ENCODE measurements at regions not wholly inside any gene's neighbourhood (a gene's known extent, or its start where the extent isn't known, plus 50 kb on each side); places are given as distances from the start of the nearest gene placed in this dataset.

- no peak for DNase-seq
These were observed 140.0 kb downstream of the ADAMTS15 start for GRCh38 chr11:130588471-130588870.

GRCh38 chr11:130592056-130592455, 143.6 kb downstream of the ADAMTS15 start:
- no peak for DNase-seq

GRCh38 chr11:130593064-130593463, 144.6 kb downstream of the ADAMTS15 start:
- no peak for DNase-seq

GRCh38 chr11:130598433-130598832, 150.0 kb downstream of the ADAMTS15 start:
- no peak for DNase-seq

GRCh38 chr11:130599073-130599654, 150.7 kb downstream of the ADAMTS15 start:
- DNase-seq: no peak

- no peak for DNase-seq
These were observed 151.7 kb downstream of the ADAMTS15 start for GRCh38 chr11:130600139-130600538.

GRCh38 chr11:130600616-130601015, 152.2 kb downstream of the ADAMTS15 start:
- DNase-seq: no peak

- DNase-seq: no peak
These were observed 152.7 kb downstream of the ADAMTS15 start for GRCh38 chr11:130601141-130601540.

GRCh38 chr11:130601764-130602460, 153.5 kb downstream of the ADAMTS15 start:
- no peak for DNase-seq

GRCh38 chr11:130602641-130603334, 154.3 kb downstream of the ADAMTS15 start:
- DNase-seq: no peak

GRCh38 chr11:130603335-130603906, 155.0 kb downstream of the ADAMTS15 start:
- no peak for DNase-seq

GRCh38 chr11:130604606-130605005, 156.2 kb downstream of the ADAMTS15 start:
- DNase-seq: no peak

GRCh38 chr11:130606178-130606577, 157.7 kb downstream of the ADAMTS15 start:
- DNase-seq: no peak

- DNase-seq: no peak
These were observed 158.5 kb downstream of the ADAMTS15 start for GRCh38 chr11:130606781-130607511.

- no peak for DNase-seq
These were observed 159.8 kb downstream of the ADAMTS15 start for GRCh38 chr11:130608287-130608686.

GRCh38 chr11:130609121-130610035, 160.9 kb downstream of the ADAMTS15 start:
- no peak for DNase-seq

GRCh38 chr11:130611791-130612251, 163.4 kb downstream of the ADAMTS15 start:
- no peak for DNase-seq

- no peak for DNase-seq
These were observed 163.9 kb downstream of the ADAMTS15 start for GRCh38 chr11:130612291-130612851.

GRCh38 chr11:130613396-130613795, 165.0 kb downstream of the ADAMTS15 start:
- no peak for DNase-seq

- no peak for DNase-seq
These were observed 166.1 kb downstream of the ADAMTS15 start for GRCh38 chr11:130614591-130614990.

GRCh38 chr11:130615561-130615960, 167.1 kb downstream of the ADAMTS15 start:
- no peak for DNase-seq

- no peak for DNase-seq
These were observed 168.1 kb downstream of the ADAMTS15 start for GRCh38 chr11:130616573-130616972.
